Endothelial cell (in vitro differentiated cells): ENCODE measurements at regions not wholly inside any gene's neighbourhood (a gene's known extent, or its start where the extent isn't known, plus 50 kb on each side); places are given as distances from the start of the nearest gene placed in this dataset.

Source experiments
- DNase-seq: peaks from one replicate; pipeline ENCODE4 v3.0.0; 2021; ENCODE audit warnings: low spot score
- H3K27ac Mint-ChIP-seq: one replicate; pipeline ENCODE4 v1.8.0; 2021; ENCODE audit warnings: mixed read lengths, inconsistent platforms; ENCODE audit not compliant: unreplicated experiment
- H3K27me3 Mint-ChIP-seq: one replicate; pipeline ENCODE4 v1.8.0; 2021; ENCODE audit warnings: mild to moderate bottlenecking, moderate library complexity, mixed read lengths, inconsistent platforms; ENCODE audit not compliant: unreplicated experiment
- H3K36me3 Mint-ChIP-seq: one replicate; pipeline ENCODE4 v1.8.0; 2021; ENCODE audit warnings: mild to moderate bottlenecking, low read depth, mixed read lengths, inconsistent platforms; ENCODE audit not compliant: unreplicated experiment
- H3K4me1 Mint-ChIP-seq: one replicate; pipeline ENCODE4 v1.8.0; 2021; ENCODE audit warnings: mild to moderate bottlenecking, mixed read lengths, inconsistent platforms; ENCODE audit not compliant: unreplicated experiment
- H3K4me3 Mint-ChIP-seq: one replicate; pipeline ENCODE4 v1.8.0; 2021; ENCODE audit warnings: mild to moderate bottlenecking, mixed read lengths, inconsistent platforms; ENCODE audit not compliant: unreplicated experiment
- H3K9me3 Mint-ChIP-seq: one replicate; pipeline ENCODE4 v1.8.0; 2021; ENCODE audit warnings: mixed read lengths, inconsistent platforms; ENCODE audit not compliant: unreplicated experiment
- CTCF ChIP-seq: fragments of 200-600 bp; sonication (generic); IDR thresholded peaks from one replicate; pipeline ENCODE4 v1.5.0; 2021; ENCODE audit warnings: antibody characterized with exemption; ENCODE audit not compliant: unreplicated experiment

GRCh38 chr20:48224533-48225050 is 439.3 kb upstream of the SULF2 start:
- no peak overlapping the region for H3K27ac Mint-ChIP-seq
- TF ChIP-seq CTCF = no peak
- no peaks in the 10 kb centered on the region for H3K4me1 Mint-ChIP-seq
- no peak for DNase-seq
- H3K36me3 Mint-ChIP-seq = no peaks in the 10 kb centered on the region
- no peak overlapping the region for H3K4me3 Mint-ChIP-seq
- no peaks in the 10 kb centered on the region for H3K9me3 Mint-ChIP-seq
- H3K27me3 Mint-ChIP-seq = peaks cover 4% of the 10 kb centered on the region

- H3K27ac Mint-ChIP-seq = no peak overlapping the region
- no peak for TF ChIP-seq CTCF
- no peak overlapping the region for H3K4me3 Mint-ChIP-seq
- H3K36me3 Mint-ChIP-seq = no peaks in the 10 kb centered on the region
- no peak for DNase-seq
- peaks cover 4% of the 10 kb centered on the region for H3K27me3 Mint-ChIP-seq
- no peaks in the 10 kb centered on the region for H3K4me1 Mint-ChIP-seq
- H3K9me3 Mint-ChIP-seq = no peaks in the 10 kb centered on the region
These were observed 438.4 kb upstream of the SULF2 start for GRCh38 chr20:48223715-48224114.

GRCh38 chr20:48222595-48223180 is 437.4 kb upstream of the SULF2 start:
- H3K4me3 Mint-ChIP-seq = no peak overlapping the region
- TF ChIP-seq CTCF = no peak
- DNase-seq = no peak
- no peaks in the 10 kb centered on the region for H3K9me3 Mint-ChIP-seq
- H3K27me3 Mint-ChIP-seq = peaks cover 4% of the 10 kb centered on the region
- H3K27ac Mint-ChIP-seq = no peak overlapping the region
- no peaks in the 10 kb centered on the region for H3K36me3 Mint-ChIP-seq
- no peaks in the 10 kb centered on the region for H3K4me1 Mint-ChIP-seq

GRCh38 chr20:48220033-48220633 is 434.9 kb upstream of the SULF2 start:
- H3K36me3 Mint-ChIP-seq = no peaks in the 10 kb centered on the region
- no peak for DNase-seq
- no peaks in the 10 kb centered on the region for H3K9me3 Mint-ChIP-seq
- TF ChIP-seq CTCF = no peak
- no peak overlapping the region for H3K27ac Mint-ChIP-seq
- H3K4me1 Mint-ChIP-seq = no peaks in the 10 kb centered on the region
- no peak overlapping the region for H3K4me3 Mint-ChIP-seq
- H3K27me3 Mint-ChIP-seq = peaks cover under 1% of the 10 kb centered on the region

GRCh38 chr20:48219306-48219705 is 434.0 kb upstream of the SULF2 start:
- Mint-ChIP-seq H3K9me3 (no peaks in the 10 kb centered on the region), H3K4me1 (no peaks in the 10 kb centered on the region), H3K36me3 (no peaks in the 10 kb centered on the region), H3K27me3 (peaks cover 2% of the 10 kb centered on the region), H3K27ac (no peak overlapping the region), H3K4me3 (no peak overlapping the region)
- DNase-seq = no peak
- TF ChIP-seq CTCF = no peak
